HG03108 (cell line): ENCODE measurements at regions not wholly inside any gene's neighbourhood (a gene's known extent, or its start where the extent isn't known, plus 50 kb on each side); places are given as distances from the start of the nearest gene placed in this dataset.
A peak's percentile ranks its signal among the peaks of the same experiment; 100 is the strongest.
"Not testable (repeated sequence)": the region's sequence is repeated elsewhere in the genome, so short reads cannot be mapped to it uniquely, and the experiment has no call there.

Experiments
- ATAC-seq: cut with Tn5 transposase; IDR thresholded peaks from one replicate; pipeline ENCODE4 v1.9.1; 2021; ENCODE audit warnings: moderate library complexity; ENCODE audit not compliant: unreplicated experiment

GRCh38 chr14:34049187-34049586 is 98.3 kb upstream of the EGLN3 start:
- not testable (repeated sequence) for ATAC-seq

- no peak for ATAC-seq
Observed at GRCh38 chr14:34046799-34047520, 96.1 kb upstream of the EGLN3 start.

GRCh38 chr14:34044666-34045306 is 93.9 kb upstream of the EGLN3 start:
- no peak for ATAC-seq

- ATAC-seq, result no peak
Observed at GRCh38 chr14:34044373-34044637, 93.4 kb upstream of the EGLN3 start.

GRCh38 chr14:34043627-34044372 is 92.9 kb upstream of the EGLN3 start:
- peak; percentile 95 for ATAC-seq

- no peak for ATAC-seq
Observed at GRCh38 chr14:34041220-34041619, 90.3 kb upstream of the EGLN3 start.

- ATAC-seq, result no peak
Observed at GRCh38 chr14:34040766-34041165, 89.9 kb upstream of the EGLN3 start.

- ATAC-seq, result no peak
Observed at GRCh38 chr14:34039428-34040047, 88.7 kb upstream of the EGLN3 start.

- no peak for ATAC-seq
Observed at GRCh38 chr14:34038358-34039057, 87.6 kb upstream of the EGLN3 start.

GRCh38 chr14:34036319-34036766 is 85.5 kb upstream of the EGLN3 start:
- no peak for ATAC-seq

GRCh38 chr14:34035934-34036250 is 85.0 kb upstream of the EGLN3 start:
- ATAC-seq, result no peak

- no peak for ATAC-seq
Observed at GRCh38 chr14:34035177-34035933, 84.5 kb upstream of the EGLN3 start.

GRCh38 chr14:34034447-34035176 is 83.7 kb upstream of the EGLN3 start:
- ATAC-seq, result no peak

GRCh38 chr14:34032720-34033119 is 81.8 kb upstream of the EGLN3 start:
- no peak for ATAC-seq

GRCh38 chr14:34030864-34031263 is 80.0 kb upstream of the EGLN3 start:
- ATAC-seq, result no peak

GRCh38 chr14:34029921-34030334 is 79.1 kb upstream of the EGLN3 start:
- no peak for ATAC-seq

- no peak for ATAC-seq
Observed at GRCh38 chr14:34027990-34028495, 77.2 kb upstream of the EGLN3 start.

GRCh38 chr14:34027130-34027989 is 76.5 kb upstream of the EGLN3 start:
- no peak for ATAC-seq
